ENCODE measurements at regions not wholly inside any gene's neighbourhood (a gene's known extent, or its start where the extent isn't known, plus 50 kb on each side); places are given as distances from the start of the nearest gene placed in this dataset.

- no peak for ATAC-seq (ENCODE audit: low read depth)
- CTCF ChIA-PET, result no interaction called here
These were observed 547.8 kb downstream of the NPHP4 start for GRCh38 chr1:5444396-5444795.

GRCh38 chr1:5436808-5437207 lies 555.4 kb downstream of the NPHP4 start:
- Histone ChIP-seq H3K4me2 (replicated peaks; ENCODE audit: low read depth, low read length, poor library complexity, severe bottlenecking) (no peak overlapping the region), H3K9ac (ENCODE audit: low read length) (no peak overlapping the region), H2AFZ (ENCODE audit: insufficient read depth, low read depth, low read length, poor library complexity, severe bottlenecking) (no peak overlapping the region), H3K4me1 (ENCODE audit: control insufficient read depth in 2 of 2, insufficient read depth in 2 of 2, low read length in 2 of 2) (no peaks in the 10 kb centered on the region), H3K27ac (ENCODE audit: low read length in 2 of 2) (no peak overlapping the region), H3K4me3 (ENCODE audit: control extremely low read depth in 1 of 5, extremely low read depth in 1 of 5, insufficient read depth in 1 of 5, low read depth in 2 of 5, low read length in 4 of 5) (no peak overlapping the region), H3K79me2 (ENCODE audit: control insufficient read depth, insufficient read depth, low read length) (no peaks in the 10 kb centered on the region), H3K36me3 (replicated peaks in 1 of 2; ENCODE audit: control extremely low read depth in 1 of 2, control insufficient read depth in 1 of 2, extremely low read depth in 1 of 2, insufficient read depth in 2 of 2, low read length in 1 of 2) (no peaks in the 10 kb centered on the region), H3K9me3 (ENCODE audit: control extremely low read depth in 1 of 3, control insufficient read depth in 2 of 3, insufficient read depth in 1 of 3, low read length in 2 of 3) (peaks cover 0 to 26% (median 0%) of the 10 kb centered on the region in 3 donors), H4K20me1 (ENCODE audit: control insufficient read depth, insufficient read depth, low read length, poor library complexity, severe bottlenecking) (no peaks in the 10 kb centered on the region), H3K27me3 (replicated peaks in 1 of 4; ENCODE audit: control extremely low read depth in 1 of 4, control insufficient read depth in 3 of 4, insufficient read depth in 4 of 4, low read length in 3 of 4) (peaks cover 0 to 6% (median 0%) of the 10 kb centered on the region in 4 experiments)
- 89% methylated on average over 2 of the region's 2 CpGs for WGBS (ENCODE audit: insufficient coverage)
- no peak for DNase-seq
- POLR2A ChIA-PET, result no interaction called here
- H3K4me3 Mint-ChIP-seq, result no peak overlapping the region
- no peak overlapping the region for H3K27ac Mint-ChIP-seq
- intact Hi-C loops (cut with micrococcal nuclease), result no loop called here
- peaks cover 9% of the 10 kb centered on the region for H3K9me3 Mint-ChIP-seq (ENCODE audit: insufficient read depth)
- H3K4me1 Mint-ChIP-seq, result no peaks in the 10 kb centered on the region
- CTCF ChIA-PET, result no interaction called here
- no peaks in the 10 kb centered on the region for H3K27me3 Mint-ChIP-seq
- TF ChIP-seq CTCF (IDR thresholded peaks at IDR 0.05) (no peak), EZH2 (IDR thresholded peaks at IDR 0.05; ENCODE audit: borderline replicate concordance, insufficient read depth, low read depth, low read length, poor library complexity, severe bottlenecking) (no peak)
- no peak for ATAC-seq (ENCODE audit: low read depth)

More at GRCh38 chr1:5444396-5444795, 547.8 kb downstream of the NPHP4 start:
- H3K27ac ChIP-seq (ENCODE audit: low read length in 2 of 2), result no peak overlapping the region
- DNase-seq, result no peak
- no peak overlapping the region for H3K4me3 ChIP-seq (ENCODE audit: control extremely low read depth in 1 of 5, extremely low read depth in 1 of 5, insufficient read depth in 1 of 5, low read depth in 2 of 5, low read length in 4 of 5)
- no peaks in the 10 kb centered on the region for H3K4me1 ChIP-seq (ENCODE audit: control insufficient read depth in 2 of 2, insufficient read depth in 2 of 2, low read length in 2 of 2)
- H2AFZ ChIP-seq (ENCODE audit: insufficient read depth, low read depth, low read length, poor library complexity, severe bottlenecking), result no peak overlapping the region
- H3K4me2 ChIP-seq (replicated peaks; ENCODE audit: low read depth, low read length, poor library complexity, severe bottlenecking), result no peak overlapping the region
- Mint-ChIP-seq H3K9me3 (ENCODE audit: insufficient read depth) (peaks cover 3% of the 10 kb centered on the region), H3K27me3 (no peaks in the 10 kb centered on the region), H3K4me3 (no peak overlapping the region), H3K4me1 (no peaks in the 10 kb centered on the region), H3K27ac (no peak overlapping the region)
- POLR2A ChIA-PET, result no interaction called here
- H3K36me3 ChIP-seq (replicated peaks in 1 of 2; ENCODE audit: control extremely low read depth in 1 of 2, control insufficient read depth in 1 of 2, extremely low read depth in 1 of 2, insufficient read depth in 2 of 2, low read length in 1 of 2), result no peaks in the 10 kb centered on the region
- H4K20me1 ChIP-seq (ENCODE audit: control insufficient read depth, insufficient read depth, low read length, poor library complexity, severe bottlenecking), result no peaks in the 10 kb centered on the region
- no peak overlapping the region for H3K9ac ChIP-seq (ENCODE audit: low read length)
- WGBS (ENCODE audit: insufficient coverage), result 74% methylated on average over 6 of the region's 6 CpGs
- H3K27me3 ChIP-seq (replicated peaks in 1 of 4; ENCODE audit: control extremely low read depth in 1 of 4, control insufficient read depth in 3 of 4, insufficient read depth in 4 of 4, low read length in 3 of 4), result no peaks in the 10 kb centered on the region
- H3K9me3 ChIP-seq (ENCODE audit: control extremely low read depth in 1 of 3, control insufficient read depth in 2 of 3, insufficient read depth in 1 of 3, low read length in 2 of 3), result peaks cover 0 to 12% (median 0%) of the 10 kb centered on the region in 3 donors
- intact Hi-C loops (cut with micrococcal nuclease), result no loop called here
- TF ChIP-seq CTCF (IDR thresholded peaks at IDR 0.05) (no peak), EZH2 (IDR thresholded peaks at IDR 0.05; ENCODE audit: borderline replicate concordance, insufficient read depth, low read depth, low read length, poor library complexity, severe bottlenecking) (no peak)
- no peaks in the 10 kb centered on the region for H3K79me2 ChIP-seq (ENCODE audit: control insufficient read depth, insufficient read depth, low read length)
